C4-2B (cell line): ENCODE measurements at regions not wholly inside any gene's neighbourhood (a gene's known extent, or its start where the extent isn't known, plus 50 kb on each side); places are given as distances from the start of the nearest gene placed in this dataset.

ENCODE experiments used
- CTCF ChIP-seq: fragments of 450-650 bp; conservative IDR thresholded peaks from 2 replicates; pipeline ENCODE4 v1.5.1; 2017; ENCODE audit warnings: mild to moderate bottlenecking
- ZFX ChIP-seq: fragments of 450-650 bp; IDR thresholded peaks from 2 replicates; pipeline ENCODE4 v1.6.1; 2017

GRCh38 chr12:86473231-86473630 is 217.0 kb upstream of the MGAT4C start:
- TF ChIP-seq CTCF (no peak), ZFX (no peak)
